ENCODE measurements at regions not wholly inside any gene's neighbourhood (a gene's known extent, or its start where the extent isn't known, plus 50 kb on each side); places are given as distances from the start of the nearest gene placed in this dataset.
"Not testable (repeated sequence)": the region's sequence is repeated elsewhere in the genome, so short reads cannot be mapped to it uniquely, and the experiment has no call there.

DNA sequence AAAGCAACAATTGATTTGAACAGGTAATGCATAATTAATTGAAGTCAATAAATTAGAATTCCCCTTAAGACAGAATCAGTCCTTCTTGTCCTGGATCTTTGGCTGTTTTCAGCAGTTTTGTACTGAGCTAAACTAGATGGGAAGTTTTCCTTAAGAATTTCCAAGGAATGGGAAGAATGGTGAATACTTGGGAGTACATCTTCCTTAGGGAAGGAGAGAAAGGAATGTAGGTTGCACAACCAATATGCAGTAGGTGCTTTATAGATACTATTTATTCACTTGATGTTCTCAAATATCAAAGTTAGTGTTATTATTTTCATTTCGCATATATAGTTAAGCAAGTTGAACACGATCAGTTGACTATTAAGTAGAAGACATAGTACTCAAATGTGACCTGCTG lies 183.5 kb upstream of the MAP1B start:
- Mint-ChIP-seq H3K27ac (no peak overlapping the region), H3K27me3 (peaks cover 1% of the 10 kb centered on the region), H3K36me3 (no peaks in the 10 kb centered on the region), H3K4me3 (no peak overlapping the region), H3K4me1 (no peaks in the 10 kb centered on the region), H3K9me3 (peaks cover 11% of the 10 kb centered on the region)
- ATAC-seq (ENCODE audit: low read depth), result no peak
- DNase-seq (ENCODE audit: low spot score in 2 of 2), result no peak

DNA sequence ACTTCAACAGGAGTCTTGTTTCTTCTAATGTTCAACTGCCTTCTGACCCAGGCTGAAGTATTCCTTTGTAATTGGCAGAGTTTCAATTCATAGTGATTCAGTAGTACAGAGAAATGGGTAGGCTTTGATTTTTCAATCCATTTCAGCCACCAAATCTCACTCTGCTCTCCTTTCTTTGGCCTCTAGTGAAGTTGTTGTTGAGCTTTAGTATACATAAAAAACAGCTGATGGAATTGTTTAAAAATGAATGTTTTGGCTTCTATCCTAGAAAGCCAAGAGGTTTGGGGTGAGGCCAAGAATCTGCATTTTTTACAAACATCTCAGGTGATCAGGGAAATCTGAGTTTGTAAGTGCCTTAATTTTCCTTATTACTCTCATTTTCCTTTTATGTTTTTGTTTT lies 182.9 kb upstream of the MAP1B start:
- Mint-ChIP-seq H3K9me3 (peaks cover 9% of the 10 kb centered on the region), H3K4me3 (no peak overlapping the region), H3K27ac (no peak overlapping the region), H3K27me3 (peaks cover 1% of the 10 kb centered on the region), H3K36me3 (no peaks in the 10 kb centered on the region), H3K4me1 (no peaks in the 10 kb centered on the region)
- DNase-seq (ENCODE audit: low spot score in 2 of 2), result no peak
- no peak for ATAC-seq (ENCODE audit: low read depth)

DNA sequence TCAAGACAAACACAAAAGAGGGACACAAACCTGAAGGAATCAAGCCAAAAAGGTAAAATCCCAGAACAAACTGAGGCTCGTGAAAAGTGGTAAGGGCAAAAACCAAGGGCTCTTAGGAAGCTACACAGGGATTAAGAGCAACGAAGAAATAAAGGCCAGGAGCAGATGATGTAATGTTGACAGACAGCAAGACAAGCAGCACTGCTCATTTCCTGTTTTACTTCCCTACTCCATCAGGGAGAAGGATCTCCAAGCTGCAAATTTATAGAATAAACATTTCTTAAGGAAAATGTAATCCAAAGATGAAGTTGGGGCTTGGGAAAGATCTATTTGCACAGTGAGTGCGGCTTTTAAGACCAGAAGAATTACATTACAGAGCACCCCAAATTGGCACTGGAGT lies 182.3 kb upstream of the MAP1B start:
- DNase-seq (ENCODE audit: low spot score in 2 of 2) (no peak), ATAC-seq (ENCODE audit: low read depth) (no peak)
- peaks cover 9% of the 10 kb centered on the region for H3K9me3 Mint-ChIP-seq
- peaks cover 3% of the 10 kb centered on the region for H3K27me3 Mint-ChIP-seq
- H3K4me3 Mint-ChIP-seq, result no peak overlapping the region
- no peaks in the 10 kb centered on the region for H3K36me3 Mint-ChIP-seq
- no peak overlapping the region for H3K27ac Mint-ChIP-seq
- no peaks in the 10 kb centered on the region for H3K4me1 Mint-ChIP-seq

DNA sequence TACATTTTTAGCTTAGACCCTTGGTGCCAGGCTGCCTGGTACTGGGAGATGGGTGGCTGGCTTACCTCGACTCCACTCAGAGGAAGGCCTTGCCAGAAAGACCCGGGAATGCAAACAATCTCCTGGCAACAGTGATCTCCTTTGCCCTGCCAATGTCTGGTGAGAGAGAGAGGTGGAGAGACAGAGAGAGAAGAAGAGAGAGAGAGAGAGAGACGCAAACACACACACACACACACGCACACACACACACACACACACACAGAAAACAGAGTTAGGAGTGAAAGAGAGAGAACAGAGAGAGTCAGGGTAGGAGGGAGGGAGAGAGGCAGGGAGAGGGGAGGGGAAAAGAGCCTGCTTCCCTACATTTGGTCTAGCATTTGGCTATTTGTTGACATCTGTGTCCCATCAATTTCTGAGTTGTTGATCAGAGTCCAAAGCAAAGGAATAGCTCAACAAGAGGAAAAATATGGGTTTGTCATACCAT lies 181.6 kb upstream of the MAP1B start:
- DNase-seq (ENCODE audit: low spot score in 2 of 2) (no peak), ATAC-seq (ENCODE audit: low read depth) (no peak)
- no peak overlapping the region for H3K27ac Mint-ChIP-seq
- H3K4me3 Mint-ChIP-seq, result no peak overlapping the region
- no peaks in the 10 kb centered on the region for H3K36me3 Mint-ChIP-seq
- peaks cover 3% of the 10 kb centered on the region for H3K27me3 Mint-ChIP-seq
- H3K4me1 Mint-ChIP-seq, result no peaks in the 10 kb centered on the region
- peaks cover 9% of the 10 kb centered on the region for H3K9me3 Mint-ChIP-seq

DNA sequence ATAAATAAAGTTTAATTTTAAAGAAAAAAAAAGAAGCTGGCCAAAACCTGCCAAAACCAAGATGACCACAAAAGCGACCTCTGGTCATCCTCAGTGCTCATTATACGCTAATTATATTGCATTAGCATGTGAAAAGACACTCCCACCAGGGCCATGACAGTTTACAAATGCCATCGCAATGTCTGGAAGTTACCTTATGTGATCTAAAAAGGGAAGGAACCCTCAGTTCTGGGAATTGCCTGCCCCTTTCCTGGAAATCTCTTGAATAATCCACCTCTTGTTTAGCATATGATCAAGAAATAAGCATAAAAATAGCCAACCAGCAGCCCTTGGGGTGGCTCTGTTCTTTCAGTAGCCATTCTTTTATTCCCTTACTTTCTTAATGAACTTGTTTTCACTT lies 178.3 kb upstream of the MAP1B start:
- DNase-seq (ENCODE audit: low spot score in 2 of 2) (no peak), ATAC-seq (ENCODE audit: low read depth) (no peak)
- H3K9me3 Mint-ChIP-seq, result peaks cover 9% of the 10 kb centered on the region
- H3K4me1 Mint-ChIP-seq, result no peaks in the 10 kb centered on the region
- H3K4me3 Mint-ChIP-seq, result no peak overlapping the region
- H3K27me3 Mint-ChIP-seq, result peaks cover 5% of the 10 kb centered on the region
- no peak overlapping the region for H3K27ac Mint-ChIP-seq
- no peaks in the 10 kb centered on the region for H3K36me3 Mint-ChIP-seq

DNA sequence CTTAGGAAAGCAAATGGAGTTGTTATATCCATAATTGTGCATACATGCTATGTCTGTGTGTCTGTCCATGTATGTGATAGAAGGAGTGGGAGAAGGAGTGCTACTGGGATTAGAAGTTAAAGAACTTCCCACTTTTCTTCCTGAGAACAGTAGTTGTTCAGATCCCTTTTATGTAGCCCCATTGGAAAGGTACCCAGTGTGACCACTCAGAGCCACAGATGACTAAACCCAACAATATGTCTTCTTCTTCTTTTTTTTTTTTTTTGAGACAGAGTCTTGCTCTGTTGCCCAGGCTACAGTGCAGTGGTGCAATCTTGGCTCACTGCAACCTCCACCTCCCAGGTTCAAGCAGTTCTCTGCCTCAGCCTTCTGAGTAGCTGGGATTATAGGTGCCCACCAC lies 176.7 kb upstream of the MAP1B start:
- H3K27ac Mint-ChIP-seq; H3K36me3 Mint-ChIP-seq; H3K27me3 Mint-ChIP-seq; H3K4me1 Mint-ChIP-seq; DNase-seq (ENCODE audit: low spot score in 2 of 2); H3K4me3 Mint-ChIP-seq; ATAC-seq (ENCODE audit: low read depth): not testable (repeated sequence)
- H3K9me3 Mint-ChIP-seq, result peaks cover 11% of the 10 kb centered on the region

DNA sequence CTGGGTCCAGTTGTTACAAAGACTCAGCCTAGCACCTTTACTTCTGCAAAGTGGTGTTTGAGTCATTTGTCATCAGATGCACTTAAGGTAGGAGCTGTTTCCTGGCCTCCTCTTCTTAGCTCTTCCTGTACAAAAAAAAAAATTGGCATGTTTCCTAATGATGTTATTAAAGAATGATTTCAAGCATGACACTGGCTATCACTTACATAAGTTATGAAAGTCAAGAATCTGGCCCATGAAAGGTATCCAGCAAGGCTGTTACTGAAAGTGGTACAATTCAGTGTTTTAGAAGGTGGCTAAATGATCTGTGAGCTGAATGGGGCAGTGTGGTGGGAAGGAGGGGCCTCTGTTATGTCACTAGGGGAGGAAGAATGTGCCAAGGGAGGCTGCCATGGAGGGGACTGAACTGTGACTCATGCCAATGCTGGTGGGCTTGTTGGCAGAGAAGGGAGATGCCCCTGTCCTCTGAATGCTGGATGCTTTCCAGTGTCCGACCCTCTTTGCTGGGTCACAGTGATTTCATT lies 175.1 kb upstream of the MAP1B start:
- ATAC-seq (ENCODE audit: low read depth) (no peak), DNase-seq (ENCODE audit: low spot score in 2 of 2) (no peak)
- Mint-ChIP-seq H3K36me3 (no peaks in the 10 kb centered on the region), H3K4me1 (no peaks in the 10 kb centered on the region), H3K27me3 (peaks cover 5% of the 10 kb centered on the region), H3K4me3 (no peak overlapping the region), H3K9me3 (peaks cover 10% of the 10 kb centered on the region), H3K27ac (no peak overlapping the region)

DNA sequence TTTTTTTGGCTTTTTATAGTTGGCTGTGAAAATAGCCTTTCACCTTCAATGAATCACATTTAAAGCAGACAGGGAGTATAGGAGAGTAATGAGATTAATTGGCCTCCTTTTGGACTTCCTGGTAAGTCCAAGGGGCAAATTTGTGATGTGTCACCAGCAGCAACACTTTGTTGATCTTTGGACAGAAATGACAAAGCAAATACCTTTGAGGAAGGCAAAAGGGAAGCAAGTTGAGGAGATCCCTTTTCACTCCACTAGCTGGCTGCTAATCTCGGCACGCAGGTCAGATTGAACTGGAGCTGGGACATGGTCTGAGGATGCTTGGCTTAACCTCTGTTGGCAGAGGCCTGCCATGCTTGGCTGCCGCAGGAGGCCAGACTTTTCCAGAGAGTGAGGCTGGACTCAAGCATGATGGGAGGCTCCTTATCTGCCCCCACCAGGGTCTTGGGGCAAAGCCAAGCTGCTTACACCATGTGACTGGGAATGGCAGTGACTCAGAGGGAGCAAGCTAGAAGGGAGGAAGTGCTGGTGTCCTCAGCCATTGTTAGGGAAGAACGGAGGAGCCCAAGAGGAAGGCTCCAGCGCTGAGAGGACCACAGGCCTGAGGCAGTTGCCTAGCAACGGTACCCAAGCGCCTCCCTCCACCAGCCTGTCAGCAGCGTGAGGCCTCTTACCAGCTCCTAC lies 174.5 kb upstream of the MAP1B start:
- Mint-ChIP-seq H3K27ac (no peak overlapping the region), H3K36me3 (no peaks in the 10 kb centered on the region), H3K4me3 (no peak overlapping the region), H3K27me3 (peaks cover 5% of the 10 kb centered on the region), H3K9me3 (peaks cover 4% of the 10 kb centered on the region), H3K4me1 (no peaks in the 10 kb centered on the region)
- DNase-seq (ENCODE audit: low spot score in 2 of 2), result no peak
- no peak for ATAC-seq (ENCODE audit: low read depth)

DNA sequence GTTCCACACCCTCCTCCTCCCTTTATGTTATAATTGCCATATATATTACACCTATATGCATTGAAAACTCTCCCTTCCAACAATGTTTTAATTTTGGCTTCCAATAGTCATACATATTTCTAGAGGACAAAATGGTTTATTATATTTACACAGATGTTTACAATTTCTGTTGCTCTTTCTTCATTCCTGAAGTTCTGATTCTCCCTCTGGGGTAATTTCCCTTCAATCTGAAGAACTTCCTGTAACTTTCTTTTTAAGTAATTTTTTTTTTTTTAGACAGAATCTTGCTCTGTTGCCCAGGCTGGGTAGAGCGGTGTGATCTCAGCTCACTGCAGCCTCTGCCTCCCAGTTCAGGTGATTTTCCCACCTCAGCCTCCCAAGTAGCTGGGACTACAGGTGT lies 173.0 kb upstream of the MAP1B start:
- peaks cover 2% of the 10 kb centered on the region for H3K9me3 Mint-ChIP-seq
- peaks cover 13% of the 10 kb centered on the region for H3K27me3 Mint-ChIP-seq
- H3K4me1 Mint-ChIP-seq, result no peaks in the 10 kb centered on the region
- H3K27ac Mint-ChIP-seq, result no peak overlapping the region
- no peak for DNase-seq (ENCODE audit: low spot score in 2 of 2)
- H3K4me3 Mint-ChIP-seq, result no peak overlapping the region
- ATAC-seq (ENCODE audit: low read depth), result no peak
- H3K36me3 Mint-ChIP-seq, result no peaks in the 10 kb centered on the region

DNA sequence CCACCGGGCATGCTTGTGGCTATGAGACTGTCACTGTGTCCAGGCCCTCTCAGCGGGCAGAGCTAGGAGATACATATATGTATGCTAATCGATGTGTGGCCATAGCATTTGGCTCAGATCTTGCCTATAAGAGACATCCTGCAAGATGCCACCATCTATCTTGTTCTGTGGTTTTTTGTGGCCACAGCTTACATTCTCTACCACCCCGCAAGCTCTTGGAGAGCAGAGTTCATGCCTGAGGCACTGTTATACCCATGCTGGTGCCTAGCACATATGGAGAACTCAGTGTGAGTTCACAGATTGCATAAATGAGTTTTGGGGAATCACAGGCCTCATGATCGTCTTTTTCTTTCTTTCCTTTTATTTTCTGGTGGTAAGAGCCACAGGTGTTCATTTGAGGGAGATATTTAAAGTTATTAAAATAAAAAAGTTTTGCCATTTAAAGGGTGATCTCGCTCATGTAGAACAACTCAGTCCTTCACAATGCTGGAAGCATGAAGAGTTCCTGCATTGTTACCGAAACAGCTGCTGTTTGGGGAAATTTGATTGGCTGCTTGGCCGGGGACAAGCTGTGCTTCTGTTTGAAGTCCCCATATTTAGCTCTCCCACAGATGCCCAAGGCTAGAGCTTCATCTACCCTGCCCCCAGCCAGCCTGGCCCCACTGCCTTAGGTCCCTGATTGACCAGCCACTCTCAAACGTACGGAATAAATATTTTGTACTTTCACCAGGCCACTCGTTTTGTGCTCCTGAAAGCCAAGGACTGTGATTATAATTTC lies 169.2 kb upstream of the MAP1B start:
- Mint-ChIP-seq H3K36me3 (no peaks in the 10 kb centered on the region), H3K27ac (no peak overlapping the region), H3K27me3 (peaks cover 9% of the 10 kb centered on the region), H3K9me3 (peaks cover 2% of the 10 kb centered on the region), H3K4me3 (no peak overlapping the region), H3K4me1 (no peaks in the 10 kb centered on the region)
- no peak for ATAC-seq (ENCODE audit: low read depth)
- no peak for DNase-seq (ENCODE audit: low spot score in 2 of 2)

DNA sequence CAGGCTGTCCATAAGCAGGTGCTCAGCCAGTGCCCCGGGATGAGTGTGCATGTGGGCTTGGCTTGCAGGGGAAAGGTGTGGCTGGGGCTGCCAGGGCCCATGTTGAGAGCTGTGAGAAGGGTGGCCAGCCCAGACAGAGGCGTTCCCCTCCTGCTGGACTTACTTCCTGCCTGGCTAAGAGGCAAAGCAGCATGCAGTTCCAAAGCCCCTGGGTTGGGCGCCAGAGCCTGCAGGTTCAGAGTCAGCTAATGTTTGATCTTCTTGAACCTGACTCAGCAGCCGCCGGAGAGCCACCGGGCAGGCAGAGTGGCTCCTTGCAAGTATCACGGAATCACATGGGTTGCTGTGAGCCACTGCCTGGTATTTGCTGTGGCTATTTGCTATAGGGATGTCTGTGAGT lies 168.4 kb upstream of the MAP1B start:
- no peak overlapping the region for H3K4me3 Mint-ChIP-seq
- H3K27me3 Mint-ChIP-seq, result peaks cover 7% of the 10 kb centered on the region
- no peaks in the 10 kb centered on the region for H3K4me1 Mint-ChIP-seq
- peaks cover 2% of the 10 kb centered on the region for H3K9me3 Mint-ChIP-seq
- no peak overlapping the region for H3K27ac Mint-ChIP-seq
- H3K36me3 Mint-ChIP-seq, result no peaks in the 10 kb centered on the region
- ATAC-seq (ENCODE audit: low read depth), result no peak
- DNase-seq (ENCODE audit: low spot score in 2 of 2), result no peak

DNA sequence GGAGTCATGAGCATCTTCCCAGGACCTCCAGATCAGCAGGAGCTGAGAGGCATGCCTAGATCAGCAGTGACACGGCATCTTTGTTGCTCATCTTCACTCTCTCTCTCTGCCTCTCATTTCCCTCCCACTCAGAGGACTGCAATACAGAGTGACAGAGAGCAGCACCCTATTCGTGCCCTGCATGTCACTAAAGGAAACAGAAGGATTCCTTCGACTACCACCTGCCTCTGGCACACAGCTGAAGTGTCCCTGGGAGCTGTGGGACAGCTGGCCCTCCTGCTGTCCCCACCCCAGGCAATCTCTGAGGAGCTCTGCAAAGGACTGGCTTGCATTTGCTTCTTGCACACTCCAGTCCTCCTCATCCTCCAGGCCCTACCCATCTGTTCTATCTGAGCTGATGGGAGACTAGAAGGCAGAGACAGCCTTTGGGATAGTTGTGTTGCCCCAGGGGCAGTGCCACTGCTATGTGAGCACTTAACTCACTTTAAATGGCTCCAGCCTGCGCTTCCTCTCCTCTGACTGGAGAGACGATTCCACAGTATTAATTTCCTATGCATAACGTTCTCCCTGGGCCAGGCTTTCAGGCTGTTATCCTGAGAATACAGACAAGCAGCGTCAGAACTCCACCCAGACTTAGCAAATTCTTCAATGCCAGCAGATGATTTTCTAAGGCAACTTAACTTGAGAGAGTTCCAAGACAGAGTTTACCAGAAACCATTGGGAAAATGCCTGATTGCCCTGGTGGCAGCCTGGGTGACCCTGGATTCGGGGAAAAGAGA lies 167.6 kb upstream of the MAP1B start:
- ATAC-seq (ENCODE audit: low read depth), result no peak
- no peak overlapping the region for H3K27ac Mint-ChIP-seq
- no peak overlapping the region for H3K4me3 Mint-ChIP-seq
- H3K27me3 Mint-ChIP-seq, result peaks cover 7% of the 10 kb centered on the region
- H3K4me1 Mint-ChIP-seq, result no peaks in the 10 kb centered on the region
- H3K9me3 Mint-ChIP-seq, result peaks cover 2% of the 10 kb centered on the region
- H3K36me3 Mint-ChIP-seq, result no peaks in the 10 kb centered on the region
- DNase-seq (ENCODE audit: low spot score in 2 of 2), result no peak

DNA sequence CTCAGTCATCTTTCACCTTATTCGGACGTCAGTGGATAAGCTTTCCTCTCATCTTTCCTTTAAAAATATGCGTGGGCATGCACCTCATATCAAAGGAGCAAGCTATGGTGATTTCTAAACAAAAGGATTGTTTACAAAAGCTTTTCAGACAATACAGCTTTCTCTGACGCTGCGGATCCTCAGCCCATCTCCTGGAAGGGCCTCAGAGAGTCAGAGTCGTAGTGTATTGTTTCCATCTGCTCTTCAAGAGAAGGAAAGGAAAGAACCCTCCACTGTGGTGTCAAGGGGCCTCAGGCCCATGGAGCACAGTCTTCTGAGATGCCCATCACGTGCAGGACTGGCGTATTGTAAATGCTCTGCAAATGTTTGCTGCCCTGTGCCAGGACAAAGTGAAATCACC lies 163.4 kb upstream of the MAP1B start:
- Mint-ChIP-seq H3K4me1 (no peaks in the 10 kb centered on the region), H3K9me3 (peaks cover 3% of the 10 kb centered on the region), H3K4me3 (no peak overlapping the region), H3K36me3 (no peaks in the 10 kb centered on the region), H3K27ac (no peak overlapping the region), H3K27me3 (peaks cover 4% of the 10 kb centered on the region)
- ATAC-seq (ENCODE audit: low read depth) (no peak), DNase-seq (ENCODE audit: low spot score in 2 of 2) (no peak)

DNA sequence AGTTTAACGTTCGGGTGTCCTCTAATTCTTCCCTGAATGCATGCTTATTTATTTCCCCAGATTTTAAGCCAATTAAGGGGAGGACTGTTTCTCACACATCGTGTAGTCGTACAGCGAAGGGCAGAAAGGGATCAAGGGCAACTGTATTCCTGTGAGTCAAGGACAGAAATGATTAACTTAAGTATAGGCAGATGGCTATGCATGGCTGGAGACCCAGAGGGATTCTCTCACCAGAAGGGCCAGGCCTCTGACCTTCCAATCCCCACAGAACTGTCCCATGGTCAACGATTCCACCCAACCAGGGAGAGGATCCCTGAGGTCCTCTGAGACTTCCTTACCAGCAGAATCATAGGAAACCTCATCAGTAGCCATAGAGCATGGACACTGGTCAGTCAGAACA lies 161.8 kb upstream of the MAP1B start:
- Mint-ChIP-seq H3K4me3 (no peak overlapping the region), H3K9me3 (peaks cover 4% of the 10 kb centered on the region), H3K27me3 (peaks cover 2% of the 10 kb centered on the region), H3K27ac (no peak overlapping the region), H3K36me3 (no peaks in the 10 kb centered on the region), H3K4me1 (no peaks in the 10 kb centered on the region)
- DNase-seq (ENCODE audit: low spot score in 2 of 2) (no peak), ATAC-seq (ENCODE audit: low read depth) (no peak)
